Endothelial cell of umbilical vein (primary cell): ENCODE measurements at regions not wholly inside any gene's neighbourhood (a gene's known extent, or its start where the extent isn't known, plus 50 kb on each side); places are given as distances from the start of the nearest gene placed in this dataset.

ENCODE experiments used
- POLR2A ChIP-seq: IDR thresholded peaks from 2 replicates; pipeline ENCODE4 v1.6.1; 2012; ENCODE audit warnings: low read depth, mild to moderate bottlenecking, control low read depth, low read length
- TF ChIP-seq, protein P1 (sequence below), 2 donors: IDR thresholded peaks; 1 replicate in 1 of 2; 2 replicates in 1 of 2; pipeline ENCODE4 v1.5.1; 2011; ENCODE audit warnings: low read length in 2 of 2, mild to moderate bottlenecking in 2 of 2, moderate library complexity in 2 of 2, control low read depth in 1 of 2, inconsistent platforms in 1 of 2, low read depth in 1 of 2; ENCODE audit not compliant: insufficient read depth in 1 of 2; ENCODE audit errors: extremely low read depth in 1 of 2

DNA sequence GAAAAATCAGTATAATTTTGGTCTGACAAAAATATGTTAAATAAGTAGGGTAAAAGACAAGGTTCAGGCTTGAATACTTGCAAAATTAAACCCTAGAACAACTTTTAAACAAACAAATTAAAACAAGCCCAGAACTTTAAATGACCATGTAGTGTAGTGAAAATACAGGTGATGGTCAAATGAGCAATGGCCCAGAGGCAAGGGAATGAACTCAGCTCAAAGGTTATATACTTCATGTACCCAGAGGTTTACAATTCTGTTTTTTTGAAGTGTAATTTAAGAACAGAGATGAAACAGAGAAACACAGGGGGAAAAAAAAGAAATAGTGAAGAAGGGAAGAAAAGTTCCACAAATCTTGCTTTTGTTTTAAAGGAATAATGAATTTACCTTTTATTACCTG lies 949.2 kb downstream of the TRHDE start:
- TF ChIP-seq, protein P1, sequence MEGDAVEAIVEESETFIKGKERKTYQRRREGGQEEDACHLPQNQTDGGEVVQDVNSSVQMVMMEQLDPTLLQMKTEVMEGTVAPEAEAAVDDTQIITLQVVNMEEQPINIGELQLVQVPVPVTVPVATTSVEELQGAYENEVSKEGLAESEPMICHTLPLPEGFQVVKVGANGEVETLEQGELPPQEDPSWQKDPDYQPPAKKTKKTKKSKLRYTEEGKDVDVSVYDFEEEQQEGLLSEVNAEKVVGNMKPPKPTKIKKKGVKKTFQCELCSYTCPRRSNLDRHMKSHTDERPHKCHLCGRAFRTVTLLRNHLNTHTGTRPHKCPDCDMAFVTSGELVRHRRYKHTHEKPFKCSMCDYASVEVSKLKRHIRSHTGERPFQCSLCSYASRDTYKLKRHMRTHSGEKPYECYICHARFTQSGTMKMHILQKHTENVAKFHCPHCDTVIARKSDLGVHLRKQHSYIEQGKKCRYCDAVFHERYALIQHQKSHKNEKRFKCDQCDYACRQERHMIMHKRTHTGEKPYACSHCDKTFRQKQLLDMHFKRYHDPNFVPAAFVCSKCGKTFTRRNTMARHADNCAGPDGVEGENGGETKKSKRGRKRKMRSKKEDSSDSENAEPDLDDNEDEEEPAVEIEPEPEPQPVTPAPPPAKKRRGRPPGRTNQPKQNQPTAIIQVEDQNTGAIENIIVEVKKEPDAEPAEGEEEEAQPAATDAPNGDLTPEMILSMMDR (IDR thresholded peaks at IDR 0.05; ENCODE audit: extremely low read depth in 1 of 2, insufficient read depth in 1 of 2, low read depth in 1 of 2, low read length in 2 of 2) = no peak
- TF ChIP-seq POLR2A = no peak
